H1 (cell line): ENCODE measurements at regions not wholly inside any gene's neighbourhood (a gene's known extent, or its start where the extent isn't known, plus 50 kb on each side); places are given as distances from the start of the nearest gene placed in this dataset.

ENCODE experiments used
- CTCF ChIA-PET: fragments of 300-600 bp; sonication (Branson Sonifier 250); formaldehyde crosslinking; loops from one replicate; lab custom pipeline; 2021; ENCODE audit not compliant: partially characterized antibody; lab: Charles Lee
- POLR2A ChIA-PET: fragments of 300-600 bp; sonication (Branson Sonifier 250); formaldehyde crosslinking; loops from one replicate; lab custom pipeline; 2021; ENCODE audit warnings: inconsistent platforms; ENCODE audit not compliant: partially characterized antibody; lab: Charles Lee
- DNase-seq, 2 experiments: peaks; one replicate each; pipeline versions ENCODE4 v3.0.0 to v3.0.0-alpha.2; 2010 to 2022; ENCODE audit warnings: low spot score in 2 of 2, low read depth in 1 of 2, mixed read lengths in 1 of 2
- FAIRE-seq: peaks from 2 replicates; lab custom pipeline; 2011; peaks lifted over from hg19 to GRCh38; lab: Jason Lieb, UNC
- H2AFZ ChIP-seq: 2 replicates; pipeline ENCODE4 v1.8.1; 2012; ENCODE audit warnings: low read length, inconsistent platforms
- H2AK5ac ChIP-seq: 2 replicates; pipeline ENCODE4 v1.6.1; 2013; ENCODE audit warnings: low read depth, low read length
- H2BK120ac ChIP-seq: replicated peaks from 2 replicates; pipeline ENCODE3; 2013; ENCODE audit warnings: low read depth, low read length, inconsistent platforms
- H2BK12ac ChIP-seq: 2 replicates; pipeline ENCODE4 v1.6.1; 2013; ENCODE audit warnings: low read depth, low read length
- H2BK15ac ChIP-seq: 2 replicates; pipeline ENCODE4 v1.6.1; 2013; ENCODE audit warnings: low read length
- H2BK20ac ChIP-seq: 2 replicates; pipeline ENCODE4 v1.6.1; 2013; ENCODE audit warnings: low read length
- H2BK5ac ChIP-seq: 2 replicates; pipeline ENCODE4 v1.6.1; 2013; ENCODE audit warnings: low read depth, low read length
- H3K14ac ChIP-seq: 2 replicates; pipeline ENCODE4 v1.6.1; 2013; ENCODE audit warnings: inconsistent platforms; ENCODE audit not compliant: insufficient read length
- H3K18ac ChIP-seq: 2 replicates; pipeline ENCODE4 v1.6.1; 2013; ENCODE audit warnings: low read length; ENCODE audit errors: extremely low read depth
- H3K23ac ChIP-seq: 2 replicates; pipeline ENCODE4 v1.6.1; 2013; ENCODE audit warnings: inconsistent platforms; ENCODE audit not compliant: insufficient read length
- H3K23me2 ChIP-seq: 2 replicates; pipeline ENCODE4 v1.6.1; 2013; ENCODE audit warnings: low read depth, low read length
- H3K27ac ChIP-seq: 2 replicates; pipeline ENCODE4 v1.6.1; 2011; ENCODE audit warnings: low read depth, low read length, inconsistent platforms
- H3K27me3 ChIP-seq, 4 experiments: replicated peaks in 1 of 4; 1 replicate in 1 of 4; 2 replicates in 3 of 4; pipeline versions ENCODE4 v1.6.1 to v1.8.1; 2011 to 2013; ENCODE audit warnings: low read length in 3 of 4, mild to moderate bottlenecking in 3 of 4, inconsistent platforms in 2 of 4, mixed read lengths in 2 of 4, moderate library complexity in 1 of 4; ENCODE audit not compliant: control insufficient read depth in 3 of 4, insufficient read depth in 3 of 4; ENCODE audit errors: extremely low read depth in 1 of 4
- H3K36me3 ChIP-seq, 4 experiments: 2 replicates each; pipeline versions ENCODE4 v1.6.1 to v1.8.1; 2011 to 2013; ENCODE audit warnings: mild to moderate bottlenecking in 4 of 4, low read length in 3 of 4, moderate library complexity in 2 of 4, control low read depth in 1 of 4, inconsistent platforms in 1 of 4; ENCODE audit not compliant: insufficient read depth in 4 of 4, control insufficient read depth in 2 of 4
- H3K4ac ChIP-seq: replicated peaks from 2 replicates; pipeline ENCODE3; 2013; ENCODE audit warnings: low read length, low read depth, mixed read lengths, inconsistent platforms; ENCODE audit not compliant: insufficient read length
- H3K4me1 ChIP-seq, 4 experiments: replicated peaks in 1 of 4; 1 replicate in 1 of 4; 2 replicates in 3 of 4; pipeline versions ENCODE4 v1.6.1 to v1.8.1; 2011 to 2013; ENCODE audit warnings: low read length in 3 of 4, inconsistent platforms in 2 of 4, mixed read lengths in 1 of 4; ENCODE audit not compliant: insufficient read depth in 4 of 4, control insufficient read depth in 3 of 4
- H3K4me2 ChIP-seq, 2 experiments: 2 replicates each; pipeline versions ENCODE4 v1.6.1 to v1.8.1; 2011 to 2013; ENCODE audit warnings: low read depth in 2 of 2, low read length in 2 of 2, control low read depth in 1 of 2, inconsistent platforms in 1 of 2, mild to moderate bottlenecking in 1 of 2; ENCODE audit not compliant: insufficient read depth in 1 of 2
- H3K4me3 ChIP-seq, 4 experiments: fragments of 200-600, 300-600 bp in 1 of 4; sonication (generic), shearing (Covaris generic), sonication (Bioruptor Twin) in 1 of 4; 2 replicates each; pipeline versions ENCODE4 v1.5.1 to v1.8.1; 2011 to 2016; ENCODE audit warnings: low read length in 4 of 4, low read depth in 3 of 4, control low read depth in 2 of 4, inconsistent platforms in 2 of 4, mild to moderate bottlenecking in 2 of 4, mixed read lengths in 1 of 4, moderate library complexity in 1 of 4; ENCODE audit not compliant: insufficient read depth in 2 of 4; ENCODE audit errors: extremely low read depth in 1 of 4
- H3K56ac ChIP-seq: replicated peaks from 2 replicates; pipeline ENCODE3; 2013; ENCODE audit warnings: low read depth, mild to moderate bottlenecking, mixed read lengths, low read length, inconsistent platforms; ENCODE audit not compliant: insufficient read length
- H3K79me1 ChIP-seq: 2 replicates; pipeline ENCODE4 v1.6.1; 2013; ENCODE audit warnings: low read depth, low read length, control low read depth
- H3K79me2 ChIP-seq, 2 experiments: 2 replicates each; pipeline versions ENCODE4 v1.6.1 to v1.8.1; 2012 to 2013; ENCODE audit warnings: low read length in 2 of 2, mild to moderate bottlenecking in 2 of 2, inconsistent platforms in 1 of 2; ENCODE audit not compliant: insufficient read depth in 2 of 2, control insufficient read depth in 1 of 2
- H3K9ac ChIP-seq, 4 experiments: replicated peaks in 1 of 4; 1 replicate in 1 of 4; 2 replicates in 3 of 4; pipeline versions ENCODE4 v1.6.1 to v1.8.1; 2011 to 2013; ENCODE audit warnings: low read depth in 3 of 4, low read length in 3 of 4, control low read depth in 2 of 4, mild to moderate bottlenecking in 2 of 4, moderate library complexity in 2 of 4, inconsistent platforms in 1 of 4; ENCODE audit errors: extremely low read depth in 1 of 4
- H3K9me3 ChIP-seq, 2 experiments: 2 replicates each; pipeline versions ENCODE4 v1.6.1 to v1.8.1; 2012 to 2013; ENCODE audit warnings: mild to moderate bottlenecking in 2 of 2, moderate library complexity in 2 of 2, control low read depth in 1 of 2, inconsistent platforms in 1 of 2, low read depth in 1 of 2, low read length in 1 of 2, mixed read lengths in 1 of 2; ENCODE audit not compliant: insufficient read depth in 2 of 2
- H4K20me1 ChIP-seq, 2 experiments: replicated peaks in 1 of 2; 2 replicates each; pipeline versions ENCODE3 to v1.8.1; 2011 to 2013; ENCODE audit warnings: inconsistent platforms in 2 of 2, low read length in 2 of 2, mild to moderate bottlenecking in 1 of 2; ENCODE audit not compliant: insufficient read depth in 2 of 2, control insufficient read depth in 1 of 2
- H4K5ac ChIP-seq: 2 replicates; pipeline ENCODE4 v1.6.1; 2013; ENCODE audit warnings: low read length, low read depth, mixed read lengths, inconsistent platforms; ENCODE audit not compliant: insufficient read length
- H4K8ac ChIP-seq: 2 replicates; pipeline ENCODE4 v1.8.0; 2013; ENCODE audit warnings: mild to moderate bottlenecking, moderate library complexity, low read length, inconsistent platforms; ENCODE audit not compliant: insufficient read depth; ENCODE audit errors: extremely low read depth
- H4K91ac ChIP-seq: replicated peaks from 2 replicates; pipeline ENCODE3; 2013; ENCODE audit warnings: low read length, mixed read lengths, inconsistent platforms; ENCODE audit not compliant: insufficient read length
- GABPA ChIP-seq: IDR thresholded peaks from 2 replicates; pipeline ENCODE4 v1.6.1; 2011; ENCODE audit warnings: mild to moderate bottlenecking, low read length, moderate library complexity, borderline replicate concordance; ENCODE audit not compliant: insufficient read depth
- JUN ChIP-seq: IDR thresholded peaks from 2 replicates; pipeline ENCODE4 v1.6.1; 2011; ENCODE audit warnings: low read depth, mild to moderate bottlenecking, improper control_type of control experiment, low read length
- JUND ChIP-seq: IDR thresholded peaks from 2 replicates; pipeline ENCODE4 v1.6.1; 2011; ENCODE audit warnings: mild to moderate bottlenecking, improper control_type of control experiment, low read length
- MAFK ChIP-seq: IDR thresholded peaks from 2 replicates; pipeline ENCODE4 v1.6.1; 2012; ENCODE audit warnings: low read depth, mild to moderate bottlenecking, improper control_type of control experiment, low read length
- NRF1 ChIP-seq: IDR thresholded peaks from 2 replicates; pipeline ENCODE4 v1.6.1; 2011; ENCODE audit warnings: mild to moderate bottlenecking, low read depth, low read length, improper control_type of control experiment
- POLR2AphosphoS5 ChIP-seq: IDR thresholded peaks from 2 replicates; pipeline ENCODE4 v1.6.1; 2011; ENCODE audit warnings: low read depth, low read length
- RNF2 ChIP-seq: fragments of 200-900, 300-1000 bp; sonication (generic); IDR thresholded peaks from 2 replicates; pipeline ENCODE4 v1.7.1; 2016; ENCODE audit warnings: borderline replicate concordance, low read depth, mild to moderate bottlenecking, antibody characterized with exemption, low read length; ENCODE audit not compliant: poor library complexity, severe bottlenecking; ENCODE audit errors: missing control alignments
- SAP30 ChIP-seq: fragments of 300-600 bp; sonication (generic); IDR thresholded peaks from 2 replicates; pipeline ENCODE4 v1.7.1; 2012; ENCODE audit warnings: low read length, moderate library complexity, mild to moderate bottlenecking, inconsistent platforms; ENCODE audit not compliant: insufficient read depth, insufficient replicate concordance
- SIRT6 ChIP-seq: IDR thresholded peaks from one replicate; pipeline ENCODE4 v1.7.1; 2012; ENCODE audit warnings: low read length, inconsistent platforms
- SRF ChIP-seq: IDR thresholded peaks from 2 replicates; pipeline ENCODE4 v1.6.1; 2011; ENCODE audit warnings: mild to moderate bottlenecking, low read depth, low read length, moderate library complexity
- TAF1 ChIP-seq: IDR thresholded peaks from 2 replicates; pipeline ENCODE4 v1.6.1; 2011; ENCODE audit warnings: mild to moderate bottlenecking, low read depth, low read length
- TAF7 ChIP-seq: optimal IDR thresholded peaks from 2 replicates; pipeline ENCODE3; 2011; ENCODE audit warnings: low read depth, mild to moderate bottlenecking, inconsistent platforms, low read length, moderate library complexity, borderline replicate concordance
- TEAD4 ChIP-seq: IDR thresholded peaks from 2 replicates; pipeline ENCODE4 v1.6.1; 2012; ENCODE audit warnings: low read depth, low read length, inconsistent platforms, mixed read lengths
- WGBS, 2 experiments: shearing (Covaris generic) in 1 of 2; methylation state at CpG; one replicate each; pipeline versions ENCODE4 v1.1.6 to v1.1.7; 2013 to 2015; ENCODE audit warnings: low lambda C conversion rate in 2 of 2, mixed read lengths in 2 of 2, inconsistent platforms in 1 of 2, low coverage in 1 of 2, missing lambda C conversion rate in 1 of 2; ENCODE audit not compliant: insufficient replicate concordance in 2 of 2, insufficient coverage in 1 of 2, insufficient read length in 1 of 2; ENCODE audit errors: extremely low coverage in 1 of 2, missing lambda C conversion rate in 1 of 2; 5-methylcytosine and 5-hydroxymethylcytosine counted together
- TF ChIP-seq, protein P1 (sequence below): IDR thresholded peaks from 2 replicates; pipeline ENCODE4 v1.6.1; 2012; ENCODE audit warnings: inconsistent platforms

DNA sequence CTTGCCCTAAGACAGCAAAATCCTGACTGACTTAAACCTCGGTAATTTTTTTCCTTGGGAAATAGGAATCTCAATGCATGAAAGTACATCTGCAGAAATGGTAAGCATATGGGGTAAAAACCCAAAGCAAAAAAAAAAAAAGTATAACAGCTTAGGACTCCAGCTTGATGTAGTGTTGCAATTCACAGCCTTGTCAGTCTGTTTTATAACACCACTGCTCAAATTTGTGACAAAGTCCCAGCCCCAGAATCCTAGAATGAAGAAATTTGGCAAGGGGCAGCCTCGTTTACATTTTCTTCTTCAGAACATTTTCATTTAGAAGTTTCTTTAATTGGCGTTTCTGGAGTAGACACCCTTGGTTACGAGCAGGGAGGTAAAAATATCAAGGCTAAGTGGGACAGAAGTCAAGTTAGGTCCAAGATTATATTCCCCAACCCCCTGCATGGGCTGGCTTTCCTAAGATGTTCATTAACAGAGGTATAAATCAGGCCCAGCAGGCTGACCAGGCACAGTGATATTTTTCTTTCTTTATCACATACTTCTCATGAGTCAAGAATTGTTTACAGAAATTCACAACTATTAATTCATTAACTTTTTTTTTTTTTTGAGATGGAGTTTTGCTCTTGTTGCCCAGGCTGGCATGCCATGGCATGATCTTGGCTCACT, 424.0 kb downstream of the RMST start:
- Histone ChIP-seq H3K79me1 (no peaks in the 10 kb centered on the region), H4K91ac (no peak overlapping the region), H2AFZ (no peak overlapping the region), H3K4ac (no peak overlapping the region), H3K18ac (no peak overlapping the region), H3K4me1 (0 out of 7 replicates have a peak, but pooled peaks cover 0 to 2% (median 0%) of the 10 kb centered on the region in 4 experiments), H3K4me2 (no peak overlapping the region), H2BK20ac (no peak overlapping the region), H3K23ac (no peak overlapping the region), H3K14ac (no peak overlapping the region), H2BK5ac (no peak overlapping the region), H2BK15ac (no peak overlapping the region), H4K8ac (no peak overlapping the region), H3K9me3 (no peaks in the 10 kb centered on the region), H3K79me2 (no peaks in the 10 kb centered on the region), H3K36me3 (no peaks in the 10 kb centered on the region), H3K27me3 (no peaks in the 10 kb centered on the region), H2BK120ac (no peak overlapping the region), H2BK12ac (no peak overlapping the region), H3K4me3 (no peak overlapping the region), H3K56ac (no peak overlapping the region), H3K27ac (no peak overlapping the region), H2AK5ac (no peak overlapping the region), H4K5ac (no peak overlapping the region), H3K23me2 (no peaks in the 10 kb centered on the region), H3K9ac (no peak overlapping the region), H4K20me1 (no peaks in the 10 kb centered on the region)
- no peak for DNase-seq
- ChIA-PET CTCF (no interaction called here), POLR2A (no interaction called here)
- WGBS, 2 experiments = 87% methylated on average over 4 of the region's 4 CpGs; no CpG with 5 or more reads in 1 of the 2 experiments
- no peak for FAIRE-seq
- TF ChIP-seq JUN = no peak
- no peak for TF ChIP-seq MAFK
- no peak for TF ChIP-seq SIRT6
- TF ChIP-seq, protein P1, sequence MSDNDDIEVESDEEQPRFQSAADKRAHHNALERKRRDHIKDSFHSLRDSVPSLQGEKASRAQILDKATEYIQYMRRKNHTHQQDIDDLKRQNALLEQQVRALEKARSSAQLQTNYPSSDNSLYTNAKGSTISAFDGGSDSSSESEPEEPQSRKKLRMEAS = no peak
- TF ChIP-seq TEAD4 = no peak
- no peak for TF ChIP-seq POLR2AphosphoS5
- TF ChIP-seq JUND = no peak
- TF ChIP-seq SRF = no peak
- TF ChIP-seq RNF2 = no peak
- no peak for TF ChIP-seq SAP30
- TF ChIP-seq TAF7 = no peak
- no peak for TF ChIP-seq NRF1
- no peak for TF ChIP-seq TAF1
- no peak for TF ChIP-seq GABPA
